ENCODE measurements at regions not wholly inside any gene's neighbourhood (a gene's known extent, or its start where the extent isn't known, plus 50 kb on each side); places are given as distances from the start of the nearest gene placed in this dataset.

GRCh38 chr3:68151359-68151758 lies 496.9 kb upstream of the SUCLG2 start:
- H3K27me3 ChIP-seq (replicated peaks in 1 of 7) = no peaks in the 10 kb centered on the region
- 49 to 62% (median 54%) methylated on average over 2 of the region's 2 CpGs for WGBS, 5 donors
- no peaks in the 10 kb centered on the region for H3K36me3 ChIP-seq
- TF ChIP-seq POLR2A (IDR thresholded peaks at IDR 0.05) (no peak), POLR2AphosphoS5 (IDR thresholded peaks at IDR 0.05) (no peak)
- TF ChIP-seq, protein P1, sequence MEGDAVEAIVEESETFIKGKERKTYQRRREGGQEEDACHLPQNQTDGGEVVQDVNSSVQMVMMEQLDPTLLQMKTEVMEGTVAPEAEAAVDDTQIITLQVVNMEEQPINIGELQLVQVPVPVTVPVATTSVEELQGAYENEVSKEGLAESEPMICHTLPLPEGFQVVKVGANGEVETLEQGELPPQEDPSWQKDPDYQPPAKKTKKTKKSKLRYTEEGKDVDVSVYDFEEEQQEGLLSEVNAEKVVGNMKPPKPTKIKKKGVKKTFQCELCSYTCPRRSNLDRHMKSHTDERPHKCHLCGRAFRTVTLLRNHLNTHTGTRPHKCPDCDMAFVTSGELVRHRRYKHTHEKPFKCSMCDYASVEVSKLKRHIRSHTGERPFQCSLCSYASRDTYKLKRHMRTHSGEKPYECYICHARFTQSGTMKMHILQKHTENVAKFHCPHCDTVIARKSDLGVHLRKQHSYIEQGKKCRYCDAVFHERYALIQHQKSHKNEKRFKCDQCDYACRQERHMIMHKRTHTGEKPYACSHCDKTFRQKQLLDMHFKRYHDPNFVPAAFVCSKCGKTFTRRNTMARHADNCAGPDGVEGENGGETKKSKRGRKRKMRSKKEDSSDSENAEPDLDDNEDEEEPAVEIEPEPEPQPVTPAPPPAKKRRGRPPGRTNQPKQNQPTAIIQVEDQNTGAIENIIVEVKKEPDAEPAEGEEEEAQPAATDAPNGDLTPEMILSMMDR (IDR thresholded peaks at IDR 0.05 in 8 of 11, conservative IDR thresholded peaks at IDR 0.05 in 3 of 11) = no peak
- H3K4me3 ChIP-seq = no peak overlapping the region
- no peak for DNase-seq
- no peak overlapping the region for H3K27ac ChIP-seq
- H3K4me1 ChIP-seq = no peaks in the 10 kb centered on the region
- intact Hi-C loops (cut with DNase I; ENCODE audit: low total_unique reads) = no loop called here
- no peaks in the 10 kb centered on the region for H3K9me3 ChIP-seq

GRCh38 chr3:68148447-68148846 lies 494.0 kb upstream of the SUCLG2 start:
- 70 to 86% (median 78%) methylated on average over 5 of the region's 5 CpGs for WGBS, 5 donors
- Histone ChIP-seq H3K36me3 (no peaks in the 10 kb centered on the region), H3K4me1 (no peaks in the 10 kb centered on the region), H3K9me3 (no peaks in the 10 kb centered on the region), H3K4me3 (no peak overlapping the region), H3K27ac (no peak overlapping the region), H3K27me3 (replicated peaks in 1 of 7) (no peaks in the 10 kb centered on the region)
- intact Hi-C loops (cut with DNase I; ENCODE audit: low total_unique reads) = no loop called here
- DNase-seq = no peak
- TF ChIP-seq, protein P1 (IDR thresholded peaks at IDR 0.05 in 8 of 11, conservative IDR thresholded peaks at IDR 0.05 in 3 of 11) = no peak
- TF ChIP-seq POLR2A (IDR thresholded peaks at IDR 0.05) (no peak), POLR2AphosphoS5 (IDR thresholded peaks at IDR 0.05) (no peak)

- H3K36me3 ChIP-seq = no peaks in the 10 kb centered on the region
- no peaks in the 10 kb centered on the region for H3K27me3 ChIP-seq (replicated peaks in 1 of 7)
- intact Hi-C loops (cut with DNase I; ENCODE audit: low total_unique reads) = no loop called here
- no peak overlapping the region for H3K27ac ChIP-seq
- H3K9me3 ChIP-seq = no peaks in the 10 kb centered on the region
- 59 to 65% (median 62%) methylated on average over 2 of the region's 2 CpGs for WGBS, 5 donors
- DNase-seq = no peak
- H3K4me1 ChIP-seq = no peaks in the 10 kb centered on the region
- H3K4me3 ChIP-seq = no peak overlapping the region
- TF ChIP-seq POLR2A (IDR thresholded peaks at IDR 0.05) (no peak), POLR2AphosphoS5 (IDR thresholded peaks at IDR 0.05) (no peak)
- TF ChIP-seq, protein P1 (IDR thresholded peaks at IDR 0.05 in 8 of 11, conservative IDR thresholded peaks at IDR 0.05 in 3 of 11) = no peak
These were observed 488.0 kb upstream of the SUCLG2 start for GRCh38 chr3:68142441-68142840.

- no peak for DNase-seq
- WGBS, 5 donors = 73 to 90% (median 82%) methylated on average over 3 of the region's 3 CpGs
- no peak overlapping the region for H3K4me3 ChIP-seq
- intact Hi-C loops (cut with DNase I; ENCODE audit: low total_unique reads) = no loop called here
- no peak for TF ChIP-seq POLR2A (IDR thresholded peaks at IDR 0.05)
- TF ChIP-seq, protein P1 (IDR thresholded peaks at IDR 0.05 in 8 of 11, conservative IDR thresholded peaks at IDR 0.05 in 3 of 11) = no peak
- no peak for TF ChIP-seq POLR2AphosphoS5 (IDR thresholded peaks at IDR 0.05)
- H3K4me1 ChIP-seq = no peaks in the 10 kb centered on the region
- no peaks in the 10 kb centered on the region for H3K9me3 ChIP-seq
- H3K27me3 ChIP-seq (replicated peaks in 1 of 7) = no peaks in the 10 kb centered on the region
- no peak overlapping the region for H3K27ac ChIP-seq
- H3K36me3 ChIP-seq = no peaks in the 10 kb centered on the region
These were observed 485.5 kb upstream of the SUCLG2 start for GRCh38 chr3:68139897-68140296.
